ENCODE measurements at regions not wholly inside any gene's neighbourhood (a gene's known extent, or its start where the extent isn't known, plus 50 kb on each side); places are given as distances from the start of the nearest gene placed in this dataset.

- TF ChIP-seq KLF5 (IDR thresholded peaks at IDR 0.05; ENCODE audit: partially characterized antibody) = no peak
- no peak for TF ChIP-seq NFYB (IDR thresholded peaks at IDR 0.05; ENCODE audit: insufficient read depth, low read depth, low read length)
Observed at GRCh38 chr18:22031611-22032010, 137.8 kb upstream of the GATA6 start (continued).

GRCh38 chr18:22032392-22032961, 136.9 kb upstream of the GATA6 start:
- ChIA-PET CTCF (no interaction called here), SMC1A (ENCODE audit: uncharacterized antibody, unreplicated experiment) (no interaction called here), RAD21 (ENCODE audit: unreplicated experiment) (no interaction called here), POLR2A (no interaction called here)
- in situ Hi-C loops (cut with MboI) (no loop called here), intact Hi-C loops (cut with micrococcal nuclease; ENCODE audit: unreplicated experiment) (no loop called here)
- Histone ChIP-seq H3K4me3 (no peak overlapping the region), H3K27ac (ENCODE audit: control insufficient read depth, insufficient read depth) (no peak overlapping the region), H3K4me1 (ENCODE audit: control insufficient read depth, insufficient read depth, low read length) (no peaks in the 10 kb centered on the region), H3K9me3 (replicated peaks; ENCODE audit: control insufficient read depth, insufficient read depth, low read length) (no peaks in the 10 kb centered on the region), H3K4me2 (ENCODE audit: control insufficient read depth, insufficient read depth) (peak overlapping the region; percentile 19; the same call in 1 of the 2 replicates), H3K79me2 (ENCODE audit: control insufficient read depth, insufficient read depth, low read length) (no peaks in the 10 kb centered on the region), H2AFZ (ENCODE audit: control insufficient read depth, low read depth, low read length) (no peak overlapping the region), H3K36me3 (ENCODE audit: control insufficient read depth in 2 of 2, insufficient read depth in 2 of 2, low read length in 1 of 2) (no peaks in the 10 kb centered on the region), H3K9ac (ENCODE audit: control insufficient read depth, insufficient read depth, low read length) (no peak overlapping the region), H3K27me3 (replicated peaks in 1 of 2; ENCODE audit: control insufficient read depth in 2 of 2, insufficient read depth in 2 of 2, low read length in 1 of 2) (no peaks in the 10 kb centered on the region), H4K20me1 (ENCODE audit: control insufficient read depth, insufficient read depth) (no peaks in the 10 kb centered on the region)
- ATAC-seq = no peak
- FAIRE-seq = no peak
- no TSS peak for BruUV-seq (replicated peaks)
- DNase-seq (ENCODE audit: low read depth, low spot score) = peak; percentile 4
- WGBS (ENCODE audit: insufficient coverage, insufficient replicate concordance, low lambda C conversion rate, missing lambda C conversion rate) = 21% methylated on average over 4 of the region's 4 CpGs
- TF ChIP-seq ESRRA (IDR thresholded peaks at IDR 0.05; ENCODE audit: low read length) (no peak), ZNF592 (IDR thresholded peaks at IDR 0.05) (no peak), ZNF274 (IDR thresholded peaks at IDR 0.05; ENCODE audit: insufficient read depth, insufficient read length) (no peak), HDGF (IDR thresholded peaks at IDR 0.05) (no peak), MXI1 (IDR thresholded peaks at IDR 0.05; ENCODE audit: low read depth, low read length) (no peak), JUNB (IDR thresholded peaks at IDR 0.05) (0 out of 2 replicates have a peak, but pooled peaks have one; percentile 19), POU2F2 (IDR thresholded peaks at IDR 0.05; ENCODE audit: borderline replicate concordance, low read depth, low read length) (no peak), BHLHE40 (IDR thresholded peaks at IDR 0.05; ENCODE audit: borderline replicate concordance in 1 of 2, low read depth in 2 of 2, low read length in 1 of 2) (peak in 1 of 2 experiments; percentile 22; a peak in 1 of 4 replicates), RELA (IDR thresholded peaks at IDR 0.05; ENCODE audit: borderline replicate concordance, partially characterized antibody) (no peak), ZNF207 (IDR thresholded peaks at IDR 0.05; ENCODE audit: borderline replicate concordance) (no peak), WRNIP1 (IDR thresholded peaks at IDR 0.05; ENCODE audit: borderline replicate concordance, low read depth, low read length) (no peak), PKNOX1 (IDR thresholded peaks at IDR 0.05) (0 out of 2 replicates have a peak, but pooled peaks have one; percentile 28), MLLT1 (IDR thresholded peaks at IDR 0.05) (no peak), KDM1A (IDR thresholded peaks at IDR 0.05; ENCODE audit: borderline replicate concordance) (no peak)
